Amygdala (tissue), 56 donors: ENCODE measurements at regions not wholly inside any gene's neighbourhood (a gene's known extent, or its start where the extent isn't known, plus 50 kb on each side); places are given as distances from the start of the nearest gene placed in this dataset.
"Not testable (repeated sequence)": the region's sequence is repeated elsewhere in the genome, so short reads cannot be mapped to it uniquely, and the experiment has no call there.

Experiments
- DNase-seq, 56 donors: peaks; one replicate each; lab custom pipeline; 2025; lab: John Stamatoyannopoulos, UW

DNA sequence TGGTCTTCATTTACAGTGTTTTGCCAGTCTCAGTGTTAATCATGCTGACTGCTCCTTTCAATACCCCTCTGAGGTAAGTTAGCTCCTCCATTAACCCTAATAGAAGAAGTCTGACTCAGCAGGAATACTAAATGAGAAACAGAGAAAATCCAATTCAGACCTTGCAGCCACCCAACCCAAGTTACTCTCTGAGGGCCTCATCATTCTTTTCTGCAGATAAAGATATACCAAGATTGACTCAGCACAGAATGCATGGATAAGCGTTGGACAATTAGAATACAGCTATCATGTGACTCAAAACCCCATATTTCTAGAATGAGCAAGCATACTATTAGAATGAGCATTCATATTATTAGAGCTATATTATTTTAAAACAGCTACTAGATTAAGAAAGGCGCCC lies 389.1 kb upstream of the SGO1 start:
- no peak for DNase-seq

DNA sequence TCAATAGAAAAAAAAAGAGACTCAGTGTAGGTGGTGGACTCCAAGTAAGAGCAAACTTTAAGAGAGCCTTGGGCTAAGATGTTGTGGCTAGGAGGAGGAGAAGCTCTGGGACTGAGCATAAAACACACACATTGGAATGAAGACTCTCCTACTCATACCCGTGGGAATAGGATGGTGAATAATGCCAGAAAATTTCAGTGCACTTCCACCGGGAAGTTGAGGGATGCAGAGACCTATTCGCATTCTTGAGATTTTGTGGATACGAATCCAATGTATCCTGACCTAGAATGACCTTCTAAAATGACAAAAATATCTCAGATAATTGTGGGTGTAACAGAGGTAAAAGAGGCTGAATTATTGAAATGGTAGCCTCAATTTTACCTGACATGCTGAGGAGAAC lies 388.7 kb upstream of the SGO1 start:
- no peak for DNase-seq

DNA sequence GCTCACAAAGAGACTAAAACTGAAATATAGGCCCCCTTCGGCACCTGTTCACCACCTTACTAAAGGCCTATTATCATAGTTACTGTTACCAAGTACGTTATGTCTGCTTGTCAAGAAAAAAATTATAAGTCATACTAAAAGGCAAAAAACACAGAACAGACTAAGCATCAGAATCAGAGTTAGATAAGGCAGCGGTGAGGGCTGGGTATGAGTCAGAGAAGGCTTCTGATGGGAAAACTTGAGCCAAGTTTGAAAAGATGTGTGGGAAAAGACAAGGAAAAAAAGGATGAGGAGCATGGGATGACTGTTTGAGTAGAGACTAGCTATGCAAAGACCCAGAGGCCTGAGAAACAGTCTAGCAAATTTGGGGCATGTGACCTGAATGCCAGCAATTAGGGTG lies 387.2 kb upstream of the SGO1 start:
- DNase-seq = no peak

DNA sequence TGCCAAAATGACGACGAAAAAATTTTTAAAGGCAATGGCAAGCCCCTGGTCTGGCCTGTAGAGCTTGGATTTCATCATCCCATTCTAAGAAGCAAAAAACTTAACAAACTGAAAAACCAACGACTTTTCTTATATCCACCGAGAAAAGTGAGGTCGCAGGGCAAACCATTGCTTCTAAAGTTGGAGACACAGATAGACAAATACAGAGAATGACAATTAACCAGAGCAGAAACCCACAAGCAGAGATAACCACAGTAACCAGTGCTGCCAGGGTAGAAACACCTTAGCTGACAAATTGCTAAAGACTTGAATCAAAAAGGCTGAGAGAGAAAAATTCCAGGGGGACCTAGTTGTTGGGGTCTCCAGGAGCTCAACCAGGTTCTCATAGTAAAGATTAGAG lies 386.5 kb upstream of the SGO1 start:
- no peak for DNase-seq

DNA sequence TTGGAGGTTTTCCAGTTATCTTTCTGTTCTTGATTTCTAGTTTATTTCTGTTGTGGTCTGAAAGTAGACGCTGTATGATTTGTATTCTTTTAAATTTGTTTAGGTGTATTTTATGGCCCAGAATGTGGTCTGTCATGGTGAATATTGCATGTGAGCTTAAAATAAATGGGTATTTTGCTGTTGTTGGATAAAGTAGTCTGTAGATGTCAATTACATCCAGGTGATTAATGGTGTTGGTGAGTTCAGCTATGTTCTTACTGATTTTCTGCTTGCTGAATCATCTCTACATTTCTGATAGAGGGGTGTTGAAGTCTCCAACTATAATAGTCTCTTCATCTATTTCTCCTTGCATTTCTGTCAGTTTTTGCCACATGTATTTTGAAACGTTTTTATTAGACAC lies 383.3 kb upstream of the SGO1 start:
- DNase-seq = no peak

DNA sequence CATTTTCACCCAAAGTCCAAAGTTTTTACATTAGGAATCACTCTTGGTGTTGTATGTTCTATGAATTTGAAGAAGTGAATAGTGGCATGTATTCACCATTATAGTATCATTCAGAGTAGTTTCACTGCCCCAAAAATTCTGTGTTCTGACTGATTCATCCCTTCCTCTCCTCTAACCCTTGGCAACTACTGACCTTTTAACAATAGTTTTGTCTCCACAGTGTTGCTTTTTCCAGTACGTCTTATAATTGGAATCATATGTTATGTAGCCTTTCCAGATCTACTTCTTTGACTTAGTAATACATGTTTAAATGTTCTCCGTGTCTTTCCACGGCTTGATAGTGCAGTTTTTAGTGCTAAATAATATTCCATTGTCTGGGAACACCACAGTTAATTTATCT lies 379.0 kb upstream of the SGO1 start:
- DNase-seq = no peak

DNA sequence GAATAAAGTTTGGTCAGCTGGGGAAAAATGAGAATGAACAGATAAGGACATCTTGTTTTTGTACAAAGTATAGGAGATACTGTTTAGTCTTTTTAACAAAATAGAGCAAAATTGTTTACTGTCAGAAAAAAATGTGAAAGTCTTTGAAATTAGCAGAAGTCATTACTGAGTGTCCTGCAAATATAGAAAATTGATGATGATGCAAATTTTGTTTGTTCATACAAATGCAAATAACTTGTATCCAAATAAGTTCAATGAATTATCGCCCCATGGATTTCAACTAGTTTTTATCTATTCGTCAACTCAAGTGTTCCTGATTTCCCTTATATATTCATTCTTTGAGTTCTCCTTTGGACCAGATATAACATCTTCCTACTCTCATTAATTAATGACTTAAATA lies 378.0 kb upstream of the SGO1 start:
- DNase-seq = no peak

DNA sequence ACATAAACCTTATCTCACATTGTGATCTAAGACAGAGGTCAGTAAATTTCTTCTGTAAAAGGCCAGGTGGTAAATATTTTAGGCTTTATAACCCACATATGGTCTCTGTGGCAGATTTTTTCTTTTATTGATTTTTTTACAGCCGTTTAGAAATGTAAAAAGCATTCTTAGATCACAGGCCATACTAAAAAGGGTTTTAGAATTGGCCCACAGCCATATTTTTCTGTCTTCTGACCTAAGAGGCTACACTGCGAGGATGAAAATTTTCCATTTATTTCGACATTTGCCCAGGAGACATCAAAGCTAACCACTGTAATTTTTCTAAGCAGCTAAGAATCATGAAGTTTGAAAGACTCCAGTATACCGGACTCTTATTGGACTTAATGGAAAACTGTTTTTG lies 377.2 kb upstream of the SGO1 start:
- DNase-seq = no peak

DNA sequence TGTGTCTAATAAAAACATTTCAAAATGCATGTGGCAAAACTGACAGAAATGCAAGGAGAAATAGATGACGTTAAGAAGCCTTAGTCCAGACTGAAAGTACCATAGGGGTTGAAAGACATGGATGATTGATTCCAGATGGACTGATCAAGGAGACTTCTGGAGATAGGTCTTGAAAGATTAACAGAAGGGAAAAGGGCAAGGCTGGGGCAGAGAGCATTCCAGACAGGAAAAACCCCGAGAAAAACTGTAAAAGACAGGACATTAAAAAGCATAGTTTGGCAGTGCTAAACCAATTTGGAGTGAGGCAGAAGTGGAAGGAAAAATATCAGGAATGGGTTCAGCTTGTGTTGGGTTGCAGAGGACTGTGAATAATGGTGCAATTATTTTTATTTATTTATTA lies 375.2 kb upstream of the SGO1 start:
- DNase-seq = no peak

DNA sequence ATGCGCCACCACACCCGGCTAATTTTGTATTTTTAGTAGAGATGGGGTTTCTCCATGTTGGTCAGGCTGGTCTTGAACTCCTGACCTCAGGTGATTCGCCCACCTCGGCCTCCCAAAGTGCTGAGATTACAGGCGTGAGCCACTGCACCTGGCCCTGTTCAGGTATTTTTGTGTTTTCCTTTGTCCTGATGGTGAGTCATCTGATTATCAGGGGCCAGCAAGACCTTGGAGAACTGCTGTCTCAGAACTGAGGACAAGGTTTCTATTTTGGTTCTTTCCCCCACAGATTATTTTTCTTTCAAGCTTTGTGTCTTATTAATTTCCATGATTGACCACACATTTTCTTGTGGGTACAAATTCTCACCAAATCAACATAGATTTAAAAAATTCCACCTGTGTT lies 374.4 kb upstream of the SGO1 start:
- DNase-seq = not testable (repeated sequence)

DNA sequence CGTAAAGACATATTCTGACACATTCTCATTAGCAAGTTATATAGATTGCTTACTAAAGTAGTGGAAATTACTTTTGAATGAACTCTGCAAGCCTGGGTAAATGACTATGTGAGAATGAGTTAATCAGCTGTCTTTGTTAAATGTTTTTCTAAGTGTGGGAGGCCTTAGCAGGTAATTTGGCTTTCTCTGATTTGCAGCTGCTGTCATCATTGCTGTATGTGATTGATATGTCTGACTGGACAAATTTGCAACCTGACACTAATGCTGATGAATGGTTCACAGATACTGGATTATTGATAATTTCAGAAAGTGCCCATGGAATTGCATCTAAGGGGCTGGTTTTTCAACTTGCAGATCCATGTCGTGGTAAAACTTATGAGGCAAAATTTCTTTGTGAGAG lies 372.2 kb upstream of the SGO1 start:
- no peak for DNase-seq

DNA sequence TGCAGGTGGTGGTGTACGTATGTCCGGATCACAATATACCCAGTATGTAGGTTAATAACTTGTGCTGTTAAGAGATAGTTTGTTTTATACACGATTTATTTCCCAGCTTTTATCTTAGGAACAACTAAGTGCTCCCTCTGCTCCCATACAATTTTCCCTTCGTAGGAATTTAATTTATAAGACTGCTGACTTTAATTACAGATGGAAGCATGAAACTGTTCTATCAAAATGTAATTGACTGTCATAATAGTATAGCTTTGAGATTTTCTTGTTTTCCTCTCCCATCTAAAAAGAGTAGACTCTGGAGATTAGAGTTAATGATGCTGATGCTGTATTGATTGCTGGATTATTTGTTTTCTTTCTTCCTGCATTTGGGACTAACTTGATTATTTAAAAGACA lies 370.7 kb upstream of the SGO1 start:
- no peak for DNase-seq

DNA sequence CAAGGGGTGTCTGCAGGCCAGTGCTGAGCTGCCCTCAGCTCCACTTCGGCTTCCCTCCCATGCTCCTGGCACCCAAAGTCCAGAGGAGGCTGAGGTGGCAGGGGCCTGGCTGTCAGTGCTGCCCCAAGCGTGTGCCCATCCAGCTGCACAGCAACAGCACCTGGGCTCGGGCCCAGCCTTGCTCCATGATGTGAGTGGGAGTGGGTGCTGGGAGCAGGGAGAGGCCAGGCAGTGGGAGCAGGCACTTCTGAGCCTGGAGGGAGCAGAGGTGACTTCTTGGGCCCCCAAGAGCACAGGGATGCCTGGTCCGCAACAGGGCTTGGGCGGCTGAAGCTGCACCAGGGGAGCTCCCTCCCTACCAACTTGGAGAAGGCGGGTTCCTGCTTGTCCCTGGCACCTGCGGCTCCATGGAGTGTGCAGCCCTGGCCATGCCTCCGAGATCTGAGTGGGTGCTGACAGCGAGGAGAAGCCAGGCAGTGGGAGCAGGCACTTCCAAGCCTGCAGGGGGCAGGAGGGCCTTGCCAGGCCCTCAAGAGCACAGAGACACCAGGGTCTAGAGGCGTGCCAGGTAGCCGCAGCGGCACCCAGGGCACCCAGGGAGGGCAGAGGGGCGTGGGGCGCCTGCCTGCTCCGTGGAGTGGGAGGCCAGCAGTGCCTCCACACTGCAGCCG lies 366.7 kb upstream of the SGO1 start:
- no peak for DNase-seq

DNA sequence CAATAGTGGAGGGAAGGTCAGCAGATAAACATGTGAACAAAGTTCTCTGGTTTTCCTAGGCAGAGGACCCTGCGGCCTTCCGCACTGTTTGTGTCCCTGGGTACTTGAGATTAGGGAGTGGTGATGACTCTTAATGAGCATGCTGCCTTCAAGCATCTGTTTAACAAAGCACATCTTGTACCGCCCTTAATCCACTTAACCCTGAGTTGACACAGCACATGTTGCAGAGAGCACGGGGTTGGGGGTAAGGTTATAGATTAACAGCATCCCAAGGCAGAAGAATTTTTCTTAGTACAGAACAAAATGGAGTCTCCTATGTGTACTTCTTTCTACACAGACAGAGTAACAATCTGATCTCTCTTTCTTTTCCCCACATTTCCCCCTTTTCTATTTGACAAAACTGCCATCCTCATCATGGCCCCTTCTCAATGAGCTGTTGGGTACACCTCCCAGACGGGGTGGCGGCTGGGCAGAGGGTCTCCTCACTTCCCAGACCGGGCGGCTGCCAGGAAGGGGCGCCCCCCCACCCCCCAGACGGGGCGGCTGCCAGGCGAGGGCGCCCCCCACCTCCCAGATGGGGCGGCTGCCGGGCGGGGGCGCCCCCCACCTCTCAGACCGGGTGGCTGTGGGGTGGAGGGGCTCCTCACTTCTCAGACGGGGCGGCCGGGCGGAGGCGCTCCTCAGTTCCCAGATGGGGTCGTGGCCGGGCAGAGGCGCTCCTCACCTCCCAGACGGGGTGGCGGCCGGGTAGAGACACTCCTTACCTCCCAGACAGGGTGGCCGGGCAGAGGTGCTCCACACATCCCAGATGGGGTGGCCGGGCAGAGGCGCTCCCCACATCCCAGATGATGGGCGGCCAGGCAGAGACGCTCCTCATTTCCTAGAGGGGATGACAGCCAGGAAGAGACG lies 361.6 kb upstream of the SGO1 start:
- DNase-seq = not testable (repeated sequence)

DNA sequence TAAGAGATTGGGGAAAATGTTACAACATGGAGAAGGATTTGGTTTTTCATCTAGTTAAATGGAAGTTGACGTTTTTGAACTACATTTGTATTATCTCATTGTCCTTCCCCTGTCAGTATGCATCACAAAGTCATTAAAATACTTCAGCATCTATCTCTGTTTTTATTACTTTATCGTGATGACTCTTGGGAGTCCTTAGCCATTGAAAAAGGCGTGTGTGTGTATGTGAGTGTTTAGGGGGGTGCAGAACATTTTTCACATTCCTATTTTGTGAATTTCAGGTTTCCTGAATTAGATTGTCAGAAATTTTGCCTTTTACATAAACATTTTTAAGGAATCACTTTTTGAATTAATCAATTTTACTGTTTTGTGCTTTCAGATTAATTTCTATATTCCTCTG lies 360.6 kb upstream of the SGO1 start:
- DNase-seq = no peak

DNA sequence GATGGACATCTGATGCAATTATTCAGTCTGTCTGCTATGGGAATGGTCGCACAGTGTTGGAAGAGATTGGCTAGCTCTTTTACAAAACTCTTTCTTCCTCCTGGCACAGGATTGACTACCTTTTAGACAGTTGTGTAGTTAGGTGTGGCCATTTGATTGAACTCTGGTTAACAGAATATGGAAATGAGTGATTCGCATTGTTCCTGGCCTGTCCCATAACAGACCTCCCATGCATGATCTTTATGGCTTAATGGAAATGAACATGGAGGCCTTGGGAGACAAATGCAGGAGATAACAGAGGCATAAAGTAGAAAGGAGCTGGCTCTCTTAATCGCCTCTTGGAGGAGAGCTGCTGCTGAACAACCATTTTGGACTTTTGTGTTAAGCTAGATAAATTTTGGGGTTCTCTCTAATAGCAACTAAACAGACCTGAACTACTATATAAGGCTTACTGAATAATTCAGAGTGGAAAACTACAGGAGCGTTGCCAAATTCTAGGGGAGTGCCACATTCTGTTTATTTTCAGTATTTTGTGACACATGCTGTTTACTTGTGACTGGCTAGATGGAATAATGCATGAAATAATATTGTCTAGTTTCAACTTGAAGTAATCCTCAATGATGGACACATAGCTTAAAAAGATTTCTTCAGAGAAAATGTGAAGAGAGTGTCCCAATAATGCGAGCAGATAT lies 357.7 kb upstream of the SGO1 start:
- DNase-seq = no peak

DNA sequence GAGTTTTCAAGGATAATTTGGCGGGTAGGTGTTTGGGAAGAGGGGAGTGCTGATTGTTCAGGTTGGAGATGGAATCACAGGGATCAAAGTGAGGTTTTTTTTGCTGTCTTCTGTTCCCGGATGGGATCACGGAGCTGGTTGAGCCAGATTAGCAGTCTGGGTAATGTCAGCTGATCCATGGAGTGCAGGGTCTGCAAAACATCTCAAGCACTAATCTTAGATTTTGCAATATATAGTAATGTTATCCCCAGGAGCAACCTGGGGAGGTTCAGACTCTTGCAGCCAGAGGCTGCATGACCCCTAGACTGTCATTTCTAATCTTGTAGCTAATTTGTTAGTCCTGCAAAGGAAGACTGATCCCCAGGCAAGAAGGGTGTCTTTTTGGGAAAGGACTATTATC lies 354.1 kb upstream of the SGO1 start:
- no peak for DNase-seq

DNA sequence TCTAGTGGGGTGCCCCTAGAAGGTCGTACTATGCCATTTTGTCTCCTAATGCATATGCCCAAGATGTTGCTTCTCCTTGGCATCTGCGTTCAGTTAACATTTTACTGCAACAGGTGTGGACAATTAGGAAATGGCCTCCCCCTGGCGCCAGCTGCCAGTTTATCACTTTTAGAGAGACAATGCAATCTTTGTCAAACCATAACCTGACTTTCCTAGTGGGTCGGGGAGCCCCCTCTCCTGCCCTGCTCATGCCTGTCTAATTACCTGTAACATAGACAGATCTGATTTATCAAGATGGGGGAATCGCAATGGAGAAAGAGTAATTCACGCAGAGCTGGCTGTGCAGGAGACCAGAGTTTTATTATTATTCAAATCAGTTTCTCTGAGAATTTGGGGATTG lies 353.7 kb upstream of the SGO1 start:
- no peak for DNase-seq

DNA sequence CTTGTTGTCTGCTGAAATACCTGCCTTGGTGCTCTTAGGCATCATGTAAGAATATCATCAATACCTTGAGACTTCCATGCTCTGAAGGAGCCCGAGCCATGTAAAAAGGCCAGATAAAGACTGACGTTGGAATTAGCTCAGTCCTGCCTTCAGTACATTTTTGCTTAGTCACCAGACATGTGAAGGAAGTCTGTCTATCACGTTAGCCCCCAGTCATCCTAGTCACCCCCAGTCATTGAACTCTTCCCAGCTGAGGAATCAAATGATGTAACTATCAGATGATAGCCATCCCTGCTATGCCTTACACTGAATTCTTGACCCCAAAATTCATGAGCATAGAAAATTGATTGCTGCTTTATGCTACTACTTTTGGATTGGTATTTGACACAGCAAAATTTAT lies 351.2 kb upstream of the SGO1 start:
- no peak for DNase-seq

DNA sequence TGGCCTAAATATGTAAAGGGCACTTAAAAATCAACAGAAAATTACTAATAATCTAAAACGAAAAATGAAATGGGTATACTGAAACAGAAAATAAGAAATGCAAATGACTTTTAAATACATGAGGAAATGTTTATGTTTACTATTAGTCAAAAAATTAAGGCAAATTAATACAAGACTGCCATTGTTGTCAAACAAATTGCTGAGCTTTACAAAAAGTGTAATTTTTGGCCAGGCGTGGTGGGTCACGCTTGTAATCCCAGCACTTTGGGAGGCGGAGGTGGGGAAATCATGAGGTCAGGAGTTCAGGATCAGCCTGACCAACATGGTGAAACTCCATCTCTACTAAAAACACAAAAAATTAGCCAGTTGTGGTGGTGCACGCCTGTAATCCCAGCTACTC lies 343.9 kb upstream of the SGO1 start:
- no peak for DNase-seq

DNA sequence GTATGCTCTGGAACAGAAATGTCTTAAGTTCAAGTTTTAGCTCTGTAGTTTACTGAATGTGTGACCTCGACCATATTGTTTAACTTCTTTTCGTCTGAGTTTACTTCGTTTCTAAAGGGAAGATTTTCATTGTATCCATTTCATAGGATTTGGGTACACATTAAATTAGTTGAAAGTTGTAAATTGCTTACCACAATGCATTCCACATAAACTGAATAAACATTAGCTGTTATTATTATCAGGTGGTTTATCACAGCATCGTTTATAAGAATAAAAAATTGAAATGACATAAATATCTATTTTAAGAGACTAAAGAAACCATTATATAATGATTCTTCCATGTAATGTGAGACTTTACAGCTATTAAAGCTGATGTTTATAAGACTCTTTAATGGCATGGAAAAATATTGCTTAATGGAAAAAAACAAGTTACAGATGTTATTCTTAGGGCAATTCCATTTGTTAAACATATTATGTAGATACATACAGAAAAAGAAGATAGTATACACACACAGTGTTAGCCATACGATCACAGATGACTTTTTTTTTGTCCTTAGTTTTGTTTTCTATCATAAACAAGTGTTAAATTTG lies 342.3 kb upstream of the SGO1 start:
- DNase-seq = no peak
